GM19043 (cell line): ENCODE measurements at regions not wholly inside any gene's neighbourhood (a gene's known extent, or its start where the extent isn't known, plus 50 kb on each side); places are given as distances from the start of the nearest gene placed in this dataset.

Experiments
- ATAC-seq: cut with Tn5 transposase; IDR thresholded peaks from one replicate; pipeline ENCODE4 v1.9.1; 2021; ENCODE audit warnings: low read depth; ENCODE audit not compliant: unreplicated experiment

DNA sequence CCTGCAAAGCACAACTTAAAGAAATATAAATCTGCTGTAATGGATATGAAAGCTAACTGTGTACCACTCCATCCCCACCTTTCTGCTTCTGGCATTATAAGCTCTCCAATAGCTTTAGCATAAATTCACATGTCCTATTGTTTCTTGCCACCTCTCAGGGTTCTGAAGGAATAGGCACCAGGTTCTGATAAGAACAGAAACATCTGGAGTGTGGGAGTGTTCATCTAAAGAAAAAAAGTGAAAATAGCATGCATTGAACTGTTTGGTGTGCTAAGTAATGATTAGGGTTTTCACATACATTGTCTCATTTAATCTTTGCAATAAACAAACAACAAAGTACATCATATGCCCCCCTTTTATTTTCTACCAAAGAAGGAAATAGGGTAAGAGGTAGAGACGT is 72.3 kb downstream of the FAM76B start:
- ATAC-seq: no peak

GRCh38 chr11:95716266-95716665 is 73.3 kb downstream of the FAM76B start:
- ATAC-seq: peak; percentile 4

DNA sequence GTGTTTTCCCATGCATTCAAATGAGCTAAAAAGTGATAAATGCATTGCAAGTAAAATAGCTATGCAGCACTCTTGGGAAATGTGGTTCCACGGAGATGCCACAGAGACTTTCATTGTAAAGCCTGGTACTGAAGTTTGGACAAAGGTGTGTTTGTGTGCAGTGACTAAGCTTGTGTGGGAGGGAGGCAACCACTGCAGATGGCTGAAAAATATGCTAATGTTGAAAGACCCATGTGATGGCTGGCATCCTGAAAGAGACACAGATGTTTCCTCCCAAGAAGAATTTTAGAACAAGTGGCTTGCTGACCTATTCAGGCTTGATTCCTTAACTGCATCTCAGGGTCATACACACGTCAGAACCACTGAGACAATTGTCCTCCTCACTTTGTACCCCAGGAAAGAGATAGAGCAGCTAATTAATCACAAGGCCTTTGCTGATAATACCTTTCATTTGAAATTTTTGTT is 73.8 kb downstream of the FAM76B start:
- ATAC-seq: peak; percentile 61

DNA sequence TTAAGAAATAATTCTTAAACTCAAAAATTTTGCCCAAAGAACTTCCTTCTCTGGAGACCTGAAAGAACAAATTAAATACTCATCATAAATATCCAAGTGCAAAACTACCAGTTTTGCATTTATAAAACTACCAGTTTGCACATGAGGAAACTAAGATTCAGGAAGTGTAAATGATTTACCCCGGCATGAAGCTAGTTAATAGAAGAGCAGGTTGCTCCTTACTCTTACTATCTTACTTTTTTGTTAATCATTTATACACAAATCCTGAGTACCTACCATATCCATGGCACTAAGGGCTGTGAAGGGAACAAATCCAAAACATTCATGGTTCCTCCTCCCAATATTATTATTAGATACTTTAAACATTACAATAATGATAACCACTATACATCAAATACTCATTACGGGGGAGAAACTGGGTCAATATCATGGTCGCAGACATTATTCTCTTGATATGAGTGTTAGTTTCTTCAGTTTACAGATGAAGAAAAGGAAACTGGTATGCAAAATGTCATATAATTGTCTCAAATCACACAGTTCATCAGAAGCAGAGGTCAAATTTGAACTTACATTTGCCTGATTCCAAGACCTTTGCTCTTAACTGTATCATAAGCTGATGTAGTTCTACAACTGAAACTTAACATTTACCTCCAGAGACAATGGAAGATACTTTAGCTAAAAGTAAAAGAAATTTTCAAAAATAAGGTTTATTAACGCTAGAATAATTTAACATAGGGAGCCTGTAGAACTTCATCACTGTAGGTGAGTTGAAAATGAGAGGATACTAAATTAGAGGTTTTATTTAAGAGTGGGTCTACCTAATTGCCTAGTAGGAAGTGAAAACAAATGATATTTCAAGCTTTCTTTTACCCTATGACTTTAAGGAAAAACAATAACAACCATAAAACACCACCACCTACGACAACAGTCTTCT is 74.5 kb downstream of the FAM76B start:
- peak; percentile 30 for ATAC-seq

- no peak for ATAC-seq
Measured at GRCh38 chr11:95713428-95713827, 76.2 kb downstream of the FAM76B start.

DNA sequence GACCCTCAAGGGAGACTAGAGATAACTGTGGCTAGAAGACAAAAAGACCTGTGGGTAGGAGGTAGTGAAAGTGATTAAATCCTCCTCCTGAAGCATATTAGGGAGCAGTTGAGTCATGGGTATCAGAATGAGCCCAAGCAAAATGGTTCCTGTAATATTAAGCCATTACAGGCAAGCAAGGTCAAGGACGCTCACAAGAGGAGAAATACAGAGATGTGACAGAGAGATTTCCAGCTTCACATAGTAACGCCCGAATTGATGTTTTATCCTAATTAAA is 77.7 kb downstream of the FAM76B start:
- ATAC-seq: no peak

- peak; percentile 42 for ATAC-seq
Measured at GRCh38 chr11:95711162-95711944, 78.2 kb downstream of the FAM76B start.

DNA sequence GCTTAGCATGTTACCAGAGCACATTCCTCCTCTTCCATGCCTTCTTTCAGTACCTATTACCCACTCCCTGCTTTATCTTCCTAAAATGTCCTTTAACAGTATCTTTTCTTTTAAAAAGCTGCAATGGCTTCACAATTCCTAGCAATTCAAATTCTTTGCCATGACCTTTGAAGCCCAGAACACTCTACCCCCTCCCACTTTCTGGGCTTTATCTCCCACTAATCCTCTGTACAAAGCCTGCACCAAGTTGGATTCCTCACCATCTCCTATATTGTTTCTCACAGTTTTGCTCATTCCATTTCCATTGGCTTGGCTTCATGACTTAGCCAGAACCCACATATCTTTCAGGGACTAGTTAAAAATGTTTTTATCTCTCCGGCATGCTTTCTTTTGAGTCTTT is 80.9 kb downstream of the FAM76B start:
- ATAC-seq: no peak

GRCh38 chr11:95706974-95707387 is 82.6 kb downstream of the FAM76B start:
- ATAC-seq: no peak

DNA sequence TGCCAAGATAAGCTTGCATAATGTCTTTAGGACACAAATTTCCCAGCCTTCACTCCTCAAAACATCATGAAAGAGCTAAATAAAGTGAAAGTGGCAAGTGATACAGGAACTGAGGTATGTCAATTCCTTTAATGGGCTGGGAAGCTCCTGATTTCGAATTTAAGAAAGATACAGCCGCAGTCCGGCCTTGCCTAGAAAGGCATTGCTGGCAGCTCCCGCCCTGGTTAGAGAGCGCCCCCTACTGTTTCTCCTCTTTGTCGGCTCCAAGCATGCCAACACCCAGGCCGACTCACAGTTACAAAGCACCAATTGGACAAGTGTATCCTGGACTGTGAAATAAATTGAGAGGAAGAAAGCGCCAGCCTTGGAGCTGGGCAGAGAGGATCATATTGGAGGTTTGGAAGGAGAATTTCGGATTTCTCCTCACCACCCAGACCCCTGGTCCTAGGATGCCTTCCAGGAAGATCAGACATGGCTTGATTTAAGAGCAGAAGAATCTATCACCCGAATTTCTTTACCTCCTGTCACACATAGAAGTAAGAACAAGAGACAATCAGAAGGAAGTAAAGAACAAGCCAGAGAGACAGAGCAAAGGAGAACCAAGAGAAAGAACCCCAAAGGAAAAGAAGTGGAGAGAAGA is 84.0 kb downstream of the FAM76B start:
- peak; percentile 81 for ATAC-seq

DNA sequence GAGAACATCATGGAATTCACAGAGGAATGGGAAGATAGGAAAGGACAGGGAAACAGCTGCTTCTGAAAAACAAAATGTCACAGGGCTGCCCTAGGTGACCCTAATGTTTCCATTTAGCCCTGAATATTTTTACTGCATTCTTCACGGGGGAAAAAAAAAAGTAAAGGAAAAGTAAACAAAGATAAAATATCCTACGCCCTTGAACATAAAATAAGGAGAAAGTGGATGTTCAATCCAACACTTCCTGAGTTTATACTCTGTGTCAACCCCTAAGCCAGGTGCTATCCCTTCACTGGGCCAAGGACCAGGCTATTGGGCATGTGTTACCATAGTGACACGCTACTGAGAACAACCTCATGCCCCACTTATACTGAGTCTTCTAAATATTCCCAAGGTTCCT is 84.7 kb downstream of the FAM76B start:
- ATAC-seq: no peak

DNA sequence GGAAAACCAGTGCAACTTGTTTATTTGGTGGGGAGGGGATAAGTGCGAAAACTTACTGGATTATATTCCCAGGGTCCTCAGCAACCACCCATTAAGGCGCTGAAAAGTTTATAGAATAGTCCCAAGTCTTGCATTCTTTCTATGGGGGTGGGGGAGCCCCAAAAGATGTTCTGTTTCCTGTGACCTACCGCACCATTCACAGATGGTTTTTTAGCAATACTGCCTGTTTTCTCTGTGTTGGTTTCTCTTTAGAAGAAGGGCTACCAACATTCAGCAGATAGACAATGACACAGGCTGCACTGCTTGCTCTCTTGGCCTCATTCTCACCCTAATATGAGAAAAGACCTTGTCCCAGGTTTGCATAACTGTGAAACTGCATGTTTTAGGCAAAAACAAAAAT is 86.5 kb downstream of the FAM76B start:
- ATAC-seq: peak; percentile 29

- no peak for ATAC-seq
Measured at GRCh38 chr11:95702526-95702925, 87.1 kb downstream of the FAM76B start.

- ATAC-seq: no peak
Measured at GRCh38 chr11:95700471-95700817, 89.1 kb downstream of the FAM76B start.

- peak; percentile 35 for ATAC-seq
Measured at GRCh38 chr11:95699631-95700470, 89.7 kb downstream of the FAM76B start.

- no peak for ATAC-seq
Measured at GRCh38 chr11:95698676-95699557, 90.7 kb downstream of the FAM76B start.

DNA sequence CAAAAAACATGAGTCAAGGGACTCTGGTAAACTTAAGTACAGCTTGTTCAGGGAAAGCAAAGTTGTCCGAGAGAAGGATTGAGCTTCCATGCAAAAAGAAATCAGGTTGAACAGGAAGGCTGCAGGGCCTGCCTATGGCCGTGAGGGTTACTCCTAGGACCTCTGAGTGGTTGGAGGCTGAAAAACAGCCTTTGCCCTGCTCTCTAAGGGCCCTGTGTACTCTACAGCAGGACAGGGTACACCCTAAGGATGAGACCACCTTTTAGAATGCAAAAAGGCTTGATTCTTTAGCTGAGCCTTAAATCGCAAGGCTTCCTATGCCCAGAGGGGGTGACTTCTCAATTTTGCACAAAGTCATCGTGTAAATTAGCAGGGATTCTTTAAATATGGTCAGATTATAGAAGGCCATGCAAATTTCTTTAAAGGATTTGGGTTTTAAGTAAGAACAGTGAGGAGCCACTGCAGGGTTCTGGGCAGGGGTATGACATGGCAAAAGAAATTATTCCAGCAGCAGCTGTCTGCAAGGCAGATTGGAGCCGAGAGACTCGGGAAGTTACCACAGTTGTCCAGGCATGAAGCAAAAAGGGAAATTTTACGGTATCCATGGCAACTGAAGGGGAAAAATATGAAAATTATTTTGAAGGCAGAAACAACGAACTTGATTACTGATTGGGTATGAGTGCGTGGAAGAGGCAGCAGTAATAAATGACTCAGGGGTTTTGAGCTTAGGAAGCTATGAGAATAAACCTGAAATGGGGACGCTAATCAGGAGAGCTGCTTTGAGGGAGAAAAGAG is 91.8 kb downstream of the FAM76B start:
- ATAC-seq: no peak

- no peak for ATAC-seq
Measured at GRCh38 chr11:95695181-95695580, 94.4 kb downstream of the FAM76B start.

- no peak for ATAC-seq
Measured at GRCh38 chr11:95693298-95693697, 96.3 kb downstream of the FAM76B start.
